SW480 (cell line): ENCODE measurements at regions not wholly inside any gene's neighbourhood (a gene's known extent, or its start where the extent isn't known, plus 50 kb on each side); places are given as distances from the start of the nearest gene placed in this dataset.
"Not testable (repeated sequence)": the region's sequence is repeated elsewhere in the genome, so short reads cannot be mapped to it uniquely, and the experiment has no call there.

Experiments
- DNase-seq: peaks from one replicate; pipeline ENCODE4 v3.0.0-alpha.2; 2016; ENCODE audit warnings: low spot score

GRCh38 chrX:65883556-65883955, 156.3 kb downstream of the VSIG4 start:
- DNase-seq, result no peak

- DNase-seq, result peak; percentile 15
Measured at GRCh38 chrX:65879977-65880799, 159.7 kb downstream of the VSIG4 start.

- DNase-seq, result no peak
Measured at GRCh38 chrX:65878456-65878855, 161.4 kb downstream of the VSIG4 start.

- DNase-seq, result no peak
Measured at GRCh38 chrX:65877953-65878352, 161.9 kb downstream of the VSIG4 start.

GRCh38 chrX:65875614-65876013, 164.3 kb downstream of the VSIG4 start:
- not testable (repeated sequence) for DNase-seq

GRCh38 chrX:65874765-65875164, 165.1 kb downstream of the VSIG4 start:
- DNase-seq, result no peak

GRCh38 chrX:65874110-65874509, 165.8 kb downstream of the VSIG4 start:
- DNase-seq, result no peak

- DNase-seq, result no peak
Measured at GRCh38 chrX:65873385-65873784, 166.5 kb downstream of the VSIG4 start.

- peak; percentile 64 for DNase-seq
Measured at GRCh38 chrX:65871671-65872311, 168.1 kb downstream of the VSIG4 start.

- DNase-seq, result not testable (repeated sequence)
Measured at GRCh38 chrX:65870544-65870943, 169.3 kb downstream of the VSIG4 start.

- DNase-seq, result no peak
Measured at GRCh38 chrX:65866773-65867172, 173.1 kb downstream of the VSIG4 start.

GRCh38 chrX:65866146-65866545, 173.7 kb downstream of the VSIG4 start:
- DNase-seq, result no peak

- no peak for DNase-seq
Measured at GRCh38 chrX:65862638-65863037, 177.2 kb downstream of the VSIG4 start.

- no peak for DNase-seq
Measured at GRCh38 chrX:65859299-65859698, 180.6 kb downstream of the VSIG4 start.

- DNase-seq, result not testable (repeated sequence)
Measured at GRCh38 chrX:65854437-65854836, 185.4 kb downstream of the VSIG4 start.

GRCh38 chrX:65851306-65851705, 183.9 kb downstream of the MSN start:
- not testable (repeated sequence) for DNase-seq

- not testable (repeated sequence) for DNase-seq
Measured at GRCh38 chrX:65850821-65851220, 183.4 kb downstream of the MSN start.

GRCh38 chrX:65846974-65847373, 179.5 kb downstream of the MSN start:
- DNase-seq, result no peak

GRCh38 chrX:65841263-65841662, 173.8 kb downstream of the MSN start:
- no peak for DNase-seq

- DNase-seq, result no peak
Measured at GRCh38 chrX:65838674-65839073, 171.2 kb downstream of the MSN start.

GRCh38 chrX:65837875-65838549, 170.6 kb downstream of the MSN start:
- no peak for DNase-seq

- DNase-seq, result no peak
Measured at GRCh38 chrX:65831268-65831667, 163.8 kb downstream of the MSN start.

- no peak for DNase-seq
Measured at GRCh38 chrX:65828599-65828998, 161.1 kb downstream of the MSN start.
